Panc1 (cell line): ENCODE measurements at regions not wholly inside any gene's neighbourhood (a gene's known extent, or its start where the extent isn't known, plus 50 kb on each side); places are given as distances from the start of the nearest gene placed in this dataset.

ENCODE experiments used
- ATAC-seq: fragments of 200-7000 bp; cut with Tn5 transposase; 2 replicates; pipeline ENCODE4 v1.9.1; 2020; ENCODE audit warnings: mild to moderate bottlenecking, moderate library complexity
- BruUV-seq: library from RNA; stranded (reverse); fragments of 400-500 nt; replicated peaks from 2 replicates; lab custom pipeline; 2021; lab: Mats Ljungman, UMichigan
- CTCF ChIA-PET: fragments of 300-600 bp; sonication (Branson Sonifier 250); formaldehyde crosslinking; loops from one replicate; lab custom pipeline; 2022; ENCODE audit warnings: antibody characterized with exemption; lab: Charles Lee
- POLR2A ChIA-PET: fragments of 300-600 bp; sonication (Branson Sonifier 250); formaldehyde crosslinking; loops from one replicate; lab custom pipeline; 2022; ENCODE audit warnings: antibody characterized with exemption; lab: Charles Lee
- DNase-seq: peaks from one replicate; pipeline ENCODE4 v3.0.0-alpha.2; 2010; ENCODE audit warnings: low read depth, low spot score
- H3K27ac ChIP-seq: 2 replicates; pipeline ENCODE4 v1.5.1; 2011; ENCODE audit warnings: mild to moderate bottlenecking, low read length, inconsistent platforms
- H3K27me3 ChIP-seq: fragments of 200-500 bp; sonication (Bioruptor generic); 2 replicates; pipeline ENCODE4 v1.6.0; 2014; ENCODE audit warnings: low read length, inconsistent platforms; ENCODE audit not compliant: control insufficient read depth, insufficient read depth
- H3K36me3 ChIP-seq: fragments of 200-500 bp; sonication (Bioruptor generic); 2 replicates; pipeline ENCODE4 v1.5.1; 2014; ENCODE audit warnings: inconsistent platforms, mild to moderate bottlenecking, low read length, moderate library complexity; ENCODE audit not compliant: control insufficient read depth, insufficient read depth
- H3K4me1 ChIP-seq: 2 replicates; pipeline ENCODE4 v1.5.1; 2011; ENCODE audit warnings: inconsistent platforms, mild to moderate bottlenecking, low read length, moderate library complexity; ENCODE audit not compliant: control insufficient read depth, insufficient read depth
- H3K4me3 ChIP-seq, 2 experiments: 2 replicates each; pipeline ENCODE4 v1.5.1; 2011 to 2012; ENCODE audit warnings: low read depth in 2 of 2, low read length in 2 of 2, mild to moderate bottlenecking in 2 of 2, inconsistent platforms in 1 of 2, moderate library complexity in 1 of 2
- H3K9me3 ChIP-seq: fragments of 200-500 bp; sonication (Bioruptor generic); 2 replicates; pipeline ENCODE4 v1.5.1; 2014; ENCODE audit warnings: low read depth, mild to moderate bottlenecking, inconsistent platforms, low read length, moderate library complexity; ENCODE audit not compliant: control insufficient read depth, insufficient read depth
- CTCF ChIP-seq: fragments of 450-650 bp; IDR thresholded peaks from 2 replicates; pipeline ENCODE4 v1.5.1; 2017; ENCODE audit warnings: mild to moderate bottlenecking
- POLR2AphosphoS5 ChIP-seq: IDR thresholded peaks from 2 replicates; pipeline ENCODE4 v1.6.1; 2012; ENCODE audit warnings: mild to moderate bottlenecking, low read depth, low read length, moderate library complexity
- REST ChIP-seq, 2 experiments: IDR thresholded peaks; 2 replicates each; pipeline ENCODE4 v1.6.1; 2011 to 2012; ENCODE audit warnings: low read depth in 2 of 2, control low read depth in 1 of 2, low read length in 1 of 2, mild to moderate bottlenecking in 1 of 2, moderate library complexity in 1 of 2; ENCODE audit not compliant: insufficient read depth in 1 of 2
- SIN3A ChIP-seq: IDR thresholded peaks from 2 replicates; pipeline ENCODE4 v1.6.1; 2012; ENCODE audit warnings: low read depth, mild to moderate bottlenecking, low read length, moderate library complexity, borderline replicate concordance; ENCODE audit not compliant: insufficient read depth
- TCF7L2 ChIP-seq: IDR thresholded peaks from 2 replicates; pipeline ENCODE4 v1.6.1; 2011; ENCODE audit warnings: mild to moderate bottlenecking, low read depth, low read length, inconsistent platforms
- in situ Hi-C: cut with HindIII; loops from 2 replicates; pipeline ENCODE4 v1.10.0; 2016; ENCODE audit warnings: low sequenced_read_pairs, low pct_unique_long_range_greater_than_20kb
- intact Hi-C: fragments of 100-400 bp; cut with micrococcal nuclease; formaldehyde crosslinking; loops from one replicate; pipeline ENCODE4 v1.10.0; 2022; ENCODE audit not compliant: unreplicated experiment

DNA sequence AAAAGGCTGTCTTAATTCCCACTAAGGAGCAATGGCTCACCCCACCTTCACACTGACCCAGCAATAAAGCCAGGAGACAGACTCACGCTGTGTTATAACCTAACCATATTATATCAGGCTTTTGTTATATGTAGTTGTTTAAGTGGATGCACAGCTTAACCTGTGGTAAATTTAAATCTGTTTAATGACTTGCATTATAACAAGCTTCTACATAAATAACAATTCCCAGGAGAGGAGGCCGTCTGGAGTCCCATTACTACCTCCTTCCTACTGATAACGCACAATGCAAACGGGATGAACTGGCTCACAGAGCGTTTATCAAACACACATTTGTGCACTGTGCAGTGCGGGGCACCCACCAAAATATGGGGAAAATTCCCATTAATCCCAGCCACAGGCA, 102.1 kb upstream of the MGMT start:
- in situ Hi-C loops = no loop called here
- intact Hi-C loops = no loop called here
- Histone ChIP-seq H3K27ac (no peak overlapping the region), H3K4me1 (no peaks in the 10 kb centered on the region), H3K27me3 (peaks cover 12% of the 10 kb centered on the region), H3K9me3 (no peaks in the 10 kb centered on the region), H3K36me3 (no peaks in the 10 kb centered on the region), H3K4me3 (no peak overlapping the region)
- ChIA-PET CTCF (no interaction called here), POLR2A (no interaction called here)
- no peak for ATAC-seq
- DNase-seq = no peak
- no peak for TF ChIP-seq SIN3A
- BruUV-seq = no TSS peak

DNA sequence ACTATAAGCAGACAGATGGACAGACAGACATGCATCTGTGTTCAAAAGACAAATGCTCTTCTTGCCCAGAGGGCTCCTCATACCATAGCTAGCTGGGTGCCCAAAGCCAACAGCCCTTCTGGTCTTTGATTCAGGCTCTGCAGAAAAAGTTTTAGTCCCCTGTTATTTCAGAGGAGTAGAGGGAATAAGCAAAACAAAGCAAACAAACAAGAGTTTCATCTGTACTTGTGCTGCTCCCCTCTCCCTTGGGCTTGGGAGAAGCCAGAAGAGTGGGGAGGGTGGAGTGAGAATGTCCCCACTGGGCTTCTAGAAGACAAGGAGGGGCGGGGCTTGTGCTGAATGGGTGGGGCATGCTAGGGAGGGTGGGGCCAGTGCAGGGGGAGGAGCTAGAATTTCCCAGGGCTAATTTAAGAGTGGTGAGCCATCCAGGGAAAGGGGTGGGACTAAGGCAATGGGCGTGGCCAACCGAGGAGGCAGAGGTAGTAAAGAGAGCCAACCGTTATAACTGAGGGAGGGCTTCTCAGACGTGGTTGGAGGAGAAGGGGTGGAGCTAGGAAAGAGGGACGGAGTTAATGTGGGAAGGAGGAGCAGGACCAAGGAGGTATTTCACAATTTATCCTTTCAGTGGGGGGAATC, 101.2 kb upstream of the MGMT start:
- ChIA-PET CTCF (interaction anchor here (0.5 kb wide), 1 partner anchor 487 kb away, joined by 4 read pairs; no protein-coding TSS in a partner anchor), POLR2A (no interaction called here)
- Histone ChIP-seq H3K4me1 (no peaks in the 10 kb centered on the region), H3K4me3 (no peak overlapping the region), H3K36me3 (no peaks in the 10 kb centered on the region), H3K27me3 (peaks cover 14% of the 10 kb centered on the region), H3K9me3 (no peaks in the 10 kb centered on the region), H3K27ac (no peak overlapping the region)
- intact Hi-C loops (no loop called here), in situ Hi-C loops (no loop called here)
- DNase-seq (no peak), ATAC-seq (no peak)
- no TSS peak for BruUV-seq
- TF ChIP-seq CTCF (no peak), SIN3A (no peak), TCF7L2 (no peak), REST (IDR thresholded peaks at IDR 0.05; ENCODE audit: insufficient read depth in 1 of 2, low read depth in 2 of 2, low read length in 1 of 2) (no peak), POLR2AphosphoS5 (no peak)

- no peak for ATAC-seq
- Histone ChIP-seq H3K36me3 (no peaks in the 10 kb centered on the region), H3K27ac (no peak overlapping the region), H3K4me3 (no peak overlapping the region), H3K27me3 (peaks cover 16% of the 10 kb centered on the region), H3K4me1 (no peaks in the 10 kb centered on the region), H3K9me3 (no peaks in the 10 kb centered on the region)
- TF ChIP-seq TCF7L2 = no peak
- no peak for TF ChIP-seq SIN3A
- no peak for TF ChIP-seq REST (IDR thresholded peaks at IDR 0.05; ENCODE audit: insufficient read depth in 1 of 2, low read depth in 2 of 2, low read length in 1 of 2)
- TF ChIP-seq CTCF = no peak
- no peak for TF ChIP-seq POLR2AphosphoS5
- CTCF ChIA-PET = interaction anchor here (0.5 kb wide), 1 partner anchor 486 kb away, joined by 4 read pairs; no protein-coding TSS in a partner anchor
- in situ Hi-C loops = no loop called here
- POLR2A ChIA-PET = no interaction called here
- DNase-seq = no peak
- no TSS peak for BruUV-seq
- intact Hi-C loops = no loop called here
Measured at GRCh38 chr10:129366450-129366849, 100.6 kb upstream of the MGMT start.
